H1 (cell line): ENCODE measurements at regions not wholly inside any gene's neighbourhood (a gene's known extent, or its start where the extent isn't known, plus 50 kb on each side); places are given as distances from the start of the nearest gene placed in this dataset.

Source experiments
- ASH2L ChIP-seq: fragments of 200-600, 300-600 bp; sonication (generic); IDR thresholded peaks from one replicate; pipeline ENCODE4 v1.7.1; 2017; ENCODE audit warnings: low read length
- RAD21 ChIP-seq, 2 experiments: IDR thresholded peaks in 1 of 2; conservative IDR thresholded peaks in 1 of 2; 2 replicates each; pipeline ENCODE4 v1.6.1; 2011; ENCODE audit warnings: low read depth in 2 of 2, low read length in 2 of 2, improper control_type of control experiment in 1 of 2, inconsistent platforms in 1 of 2, mild to moderate bottlenecking in 1 of 2, moderate library complexity in 1 of 2
- SAP30 ChIP-seq: fragments of 300-600 bp; sonication (generic); IDR thresholded peaks from 2 replicates; pipeline ENCODE4 v1.7.1; 2012; ENCODE audit warnings: low read length, moderate library complexity, mild to moderate bottlenecking, inconsistent platforms; ENCODE audit not compliant: insufficient read depth, insufficient replicate concordance
- SIX5 ChIP-seq: IDR thresholded peaks from 2 replicates; pipeline ENCODE4 v1.6.1; 2011; ENCODE audit warnings: mild to moderate bottlenecking, low read depth, low read length

DNA sequence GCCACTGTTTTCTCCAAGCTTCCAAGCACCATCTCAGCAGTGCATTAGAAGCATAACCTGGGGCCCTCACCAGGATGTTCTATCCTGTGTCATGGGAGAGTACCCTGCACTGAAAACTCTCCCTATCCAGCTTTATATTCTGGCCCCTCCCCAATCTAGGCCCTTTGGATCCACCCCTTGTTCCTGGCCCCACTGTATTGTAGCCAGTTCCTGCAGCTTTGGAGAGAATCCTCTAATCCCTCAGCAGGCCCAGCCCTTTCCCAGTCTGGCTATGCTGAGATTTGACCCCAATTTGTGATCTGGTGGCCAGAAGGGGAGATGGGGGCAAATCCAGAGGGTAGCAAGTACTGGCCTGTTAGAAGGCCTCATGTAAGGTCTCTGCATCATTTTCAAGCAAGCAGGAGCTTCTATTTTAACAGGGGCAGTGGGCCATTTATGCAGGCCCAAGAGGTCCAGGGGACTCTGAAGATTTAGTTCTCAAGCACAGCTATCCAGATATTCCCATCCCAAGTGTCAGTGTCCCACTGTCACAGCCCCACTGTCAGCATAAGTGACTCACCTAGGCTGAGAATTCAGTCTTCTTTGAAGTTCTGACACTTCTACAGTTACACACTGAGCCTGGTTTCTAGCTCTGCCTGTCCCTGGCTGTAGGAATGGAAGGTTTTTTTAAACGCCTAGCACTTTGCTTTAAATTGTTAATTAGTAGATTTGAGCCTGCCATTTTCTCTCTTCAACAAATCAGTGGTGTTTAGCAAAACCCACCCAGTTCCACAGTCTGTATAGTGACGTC lies 589.5 kb upstream of the CADM1 start (continued):
- TF ChIP-seq RAD21 (IDR thresholded peaks at IDR 0.05 in 1 of 2, conservative IDR thresholded peaks at IDR 0.05 in 1 of 2; ENCODE audit: low read depth in 2 of 2, low read length in 2 of 2) = no peak
- no peak for TF ChIP-seq SIX5
- TF ChIP-seq SAP30 = no peak
- TF ChIP-seq ASH2L = no peak
